NOMO-1 treated with dmso at 0.1 percent for 144 hours (cell line): ENCODE measurements at regions not wholly inside any gene's neighbourhood (a gene's known extent, or its start where the extent isn't known, plus 50 kb on each side); places are given as distances from the start of the nearest gene placed in this dataset.

ENCODE experiments used
- DNase-seq: peaks from one replicate; lab custom pipeline; 2025; ENCODE audit not compliant: unreplicated experiment; lab: John Stamatoyannopoulos, UW

DNA sequence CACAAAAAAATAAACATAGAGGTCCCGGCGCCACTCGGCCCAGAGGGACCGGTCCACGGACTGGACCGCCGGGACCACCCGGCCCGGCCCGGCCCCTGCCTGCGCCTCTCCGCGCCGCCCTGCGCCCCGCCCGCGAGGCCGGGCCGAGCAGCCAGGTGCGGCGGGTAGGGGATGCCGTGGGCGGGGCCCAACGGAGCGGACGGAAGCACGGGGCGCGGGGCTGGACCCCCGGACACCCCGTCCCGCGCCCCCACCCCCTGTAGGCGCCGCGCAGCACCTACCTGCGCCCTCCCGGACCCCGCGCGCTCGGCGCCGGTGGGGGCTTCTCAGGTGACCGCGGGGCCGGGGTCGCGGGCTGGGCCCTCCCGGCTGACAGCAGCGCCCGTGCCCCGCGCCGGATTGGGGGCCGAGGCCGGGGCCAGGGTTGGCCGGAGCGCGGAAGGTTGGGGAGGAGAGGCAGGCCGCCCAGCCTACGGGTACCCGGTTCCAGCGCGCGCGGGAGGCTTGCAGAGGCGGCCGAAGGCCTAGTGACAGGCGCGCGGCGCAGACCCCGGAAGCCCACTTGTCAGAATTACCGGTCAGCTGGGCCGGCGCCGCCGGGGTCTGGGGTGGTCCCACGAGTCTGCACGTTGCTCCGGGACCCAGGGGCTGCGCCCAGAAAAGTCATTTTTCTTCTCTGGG lies 351.9 kb upstream of the CAMK1G start:
- DNase-seq: no peak

DNA sequence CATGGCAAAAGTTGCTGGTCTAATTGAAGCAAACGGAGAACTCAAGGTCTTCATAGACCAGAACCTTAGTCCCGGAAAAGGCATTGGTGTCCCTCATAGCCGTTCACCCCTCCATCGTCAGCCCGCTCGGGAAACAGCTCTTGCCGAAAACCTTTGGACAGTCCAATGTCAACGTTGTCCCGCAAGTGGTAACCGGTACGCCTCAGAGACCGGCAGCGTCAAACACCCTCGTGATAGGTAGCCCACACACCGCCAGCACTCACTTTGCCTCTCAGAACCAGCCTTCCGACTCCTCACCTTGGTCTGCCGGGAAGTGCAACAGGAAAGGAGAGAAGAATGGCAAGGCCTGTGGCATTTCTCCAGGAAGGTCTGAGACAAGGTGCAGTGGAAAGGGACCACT lies 351.3 kb upstream of the CAMK1G start:
- no peak for DNase-seq

DNA sequence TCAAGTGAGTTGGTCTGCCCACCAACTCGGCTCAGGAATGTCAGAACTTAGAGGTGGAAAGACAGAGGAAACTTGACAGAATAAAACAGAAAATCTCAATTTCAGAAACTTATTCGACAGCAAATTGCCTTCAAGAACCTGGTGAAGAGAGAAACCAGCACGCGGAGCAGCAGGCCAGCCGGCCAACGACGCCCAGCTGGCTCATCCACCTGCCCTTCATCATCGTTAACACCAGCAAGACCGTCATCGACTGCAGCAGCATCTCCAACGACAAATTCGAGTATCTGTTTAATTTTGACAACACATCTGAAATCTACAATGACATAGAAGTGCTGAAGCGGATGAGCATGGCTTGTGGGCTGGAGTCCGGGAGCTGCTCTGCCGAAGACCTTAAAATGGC lies 350.8 kb upstream of the CAMK1G start:
- no peak for DNase-seq

DNA sequence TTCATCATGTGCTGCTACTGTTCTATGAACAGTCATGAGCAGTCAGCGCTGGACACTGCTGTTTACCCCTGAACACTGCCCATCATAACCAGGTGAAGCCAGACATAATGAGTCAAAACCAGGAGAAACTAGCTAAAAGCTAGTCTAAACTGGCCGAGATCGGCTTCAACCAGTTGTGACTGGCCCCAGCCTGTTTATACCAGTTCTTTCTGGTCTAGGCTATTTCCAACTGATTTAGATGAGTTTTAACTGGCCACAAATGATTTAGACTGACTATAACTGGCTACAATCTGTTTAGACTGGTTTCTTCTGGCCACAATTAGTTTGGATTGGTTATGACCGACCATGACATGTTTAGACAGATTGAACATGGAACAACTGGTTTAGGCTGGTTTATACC lies 348.3 kb upstream of the CAMK1G start:
- DNase-seq: no peak

DNA sequence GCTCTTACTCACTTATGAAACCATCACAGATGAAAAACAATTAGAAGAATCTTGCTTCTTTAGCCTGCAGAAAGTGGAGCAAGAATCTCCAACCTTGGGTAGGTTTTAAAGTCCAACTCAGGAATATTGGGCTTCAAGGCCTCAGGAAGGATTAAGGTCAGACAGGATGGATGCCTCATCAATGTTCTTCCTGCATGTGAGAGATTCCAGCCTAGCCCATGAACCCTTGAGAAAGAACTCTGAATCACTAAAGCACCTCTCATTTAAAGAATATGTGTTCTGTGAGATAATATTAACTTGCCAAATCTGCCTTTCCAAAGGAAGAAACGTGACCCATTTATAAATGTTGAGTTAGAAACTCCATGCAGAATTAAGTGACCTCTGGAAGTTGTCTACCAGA lies 345.2 kb upstream of the CAMK1G start:
- no peak for DNase-seq

DNA sequence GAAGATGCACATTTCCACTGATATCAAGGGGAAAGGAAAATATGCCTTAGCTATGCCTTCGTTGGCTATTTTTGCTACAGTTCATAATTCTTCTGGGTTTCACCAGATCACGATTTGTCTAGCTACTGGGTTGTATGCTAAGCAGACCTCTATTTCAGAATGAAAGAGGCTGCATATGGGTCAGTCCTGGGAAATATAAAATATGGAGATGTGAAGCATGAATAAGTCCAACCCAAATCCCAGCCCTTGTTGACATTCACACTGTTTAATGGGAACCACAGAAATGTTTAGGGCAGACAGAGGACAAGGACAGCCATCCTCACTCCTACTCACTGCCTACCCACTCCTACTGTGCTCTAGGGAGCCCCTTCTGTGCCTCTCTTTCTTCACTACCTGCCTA lies 343.2 kb upstream of the CAMK1G start:
- DNase-seq: no peak

DNA sequence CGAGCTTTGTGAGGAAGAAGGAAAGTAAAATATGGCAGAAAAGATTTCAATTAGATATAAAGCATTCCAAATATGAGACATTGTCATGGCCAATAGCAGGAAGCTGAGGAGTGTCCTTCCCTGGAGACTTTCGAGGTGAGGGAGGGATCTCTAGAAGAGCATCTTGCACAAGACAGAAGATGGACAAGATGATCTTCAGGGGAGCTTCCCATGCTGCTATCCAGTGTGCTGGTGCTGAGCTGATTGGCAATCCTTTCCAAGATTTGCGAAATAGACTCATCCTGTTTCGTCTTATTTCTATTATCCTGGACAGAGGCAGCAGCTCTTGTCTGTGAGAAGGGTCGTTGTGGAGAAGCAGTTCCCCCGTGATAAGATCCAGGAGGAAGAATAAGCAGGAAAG lies 342.0 kb upstream of the CAMK1G start:
- no peak for DNase-seq

DNA sequence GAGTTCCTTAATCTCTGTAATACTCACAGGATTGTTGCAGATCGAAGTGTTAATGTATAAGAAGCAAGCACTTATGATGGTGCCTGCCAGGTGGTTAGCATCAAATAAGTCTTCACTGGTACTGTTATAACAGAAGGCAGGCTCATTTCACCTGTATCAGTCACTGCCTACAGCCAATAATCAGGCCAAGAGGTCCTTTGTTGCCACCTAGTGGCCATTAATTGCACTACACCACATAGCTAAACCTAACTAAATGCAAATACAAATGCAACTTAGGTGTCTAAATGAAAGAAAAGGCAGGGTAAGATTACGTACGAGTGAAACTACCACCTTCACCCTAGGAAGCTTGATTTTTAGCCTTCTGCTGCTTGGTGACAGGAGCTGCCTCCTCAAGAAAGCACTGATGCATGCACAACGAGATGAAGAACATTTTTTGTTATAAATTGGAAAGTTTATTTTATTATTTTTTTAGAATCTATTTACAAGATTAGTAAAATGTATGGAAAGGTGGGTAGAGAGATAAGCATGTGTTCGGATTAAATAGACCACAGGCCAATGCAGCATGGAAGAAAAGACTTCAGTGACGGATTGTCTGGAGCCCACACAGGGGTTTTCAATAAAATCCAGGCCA lies 334.8 kb upstream of the CAMK1G start:
- DNase-seq: no peak

DNA sequence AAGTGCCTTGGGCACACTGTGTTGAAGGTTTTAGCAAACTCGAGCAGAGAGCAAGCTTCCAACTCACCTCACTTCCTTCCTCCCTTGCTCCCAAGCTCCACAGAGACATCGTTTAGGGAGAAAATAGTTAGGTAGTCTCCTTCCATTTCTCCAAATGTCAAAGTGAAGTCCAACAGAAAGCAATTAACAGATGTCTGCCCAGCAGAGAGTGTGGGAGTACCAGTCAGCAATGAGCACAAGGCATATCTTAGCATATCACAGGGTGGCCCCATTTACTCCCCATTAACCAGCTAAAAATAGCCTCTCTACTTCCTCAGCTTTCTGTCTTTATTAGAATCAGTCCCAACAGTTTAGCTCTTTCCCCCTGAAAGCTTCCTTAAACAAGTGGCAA lies 334.2 kb upstream of the CAMK1G start:
- no peak for DNase-seq

DNA sequence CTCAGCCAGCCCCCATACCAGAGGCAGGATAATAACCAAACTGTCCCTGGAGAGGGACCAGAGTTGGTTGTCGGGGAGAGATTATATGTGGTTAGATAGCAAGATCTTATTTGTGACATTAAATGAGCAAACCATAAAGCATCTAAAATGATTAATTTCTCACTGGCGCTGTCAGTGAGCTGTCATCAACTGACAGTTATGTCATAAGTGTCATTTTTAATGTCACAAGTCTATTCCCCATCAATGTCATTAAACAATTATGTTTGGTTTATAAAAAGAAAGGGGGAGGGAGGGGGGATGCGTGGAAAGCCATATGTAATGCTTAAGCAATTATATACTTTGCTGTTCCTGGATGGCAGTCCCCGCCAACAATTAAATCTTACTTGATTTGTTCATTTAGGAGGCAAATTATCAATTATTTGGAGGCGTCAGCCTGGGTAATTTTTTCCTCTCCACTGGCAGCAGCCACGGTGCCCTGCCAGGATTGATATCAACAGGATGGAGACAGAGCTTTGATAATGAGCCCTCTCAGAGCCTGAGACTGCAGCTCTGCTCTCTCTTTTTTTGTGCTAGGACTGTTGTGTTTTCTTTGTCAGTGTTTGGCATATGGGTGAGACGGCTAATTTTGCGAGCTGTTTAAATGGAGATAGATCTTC lies 333.6 kb upstream of the CAMK1G start:
- no peak for DNase-seq

DNA sequence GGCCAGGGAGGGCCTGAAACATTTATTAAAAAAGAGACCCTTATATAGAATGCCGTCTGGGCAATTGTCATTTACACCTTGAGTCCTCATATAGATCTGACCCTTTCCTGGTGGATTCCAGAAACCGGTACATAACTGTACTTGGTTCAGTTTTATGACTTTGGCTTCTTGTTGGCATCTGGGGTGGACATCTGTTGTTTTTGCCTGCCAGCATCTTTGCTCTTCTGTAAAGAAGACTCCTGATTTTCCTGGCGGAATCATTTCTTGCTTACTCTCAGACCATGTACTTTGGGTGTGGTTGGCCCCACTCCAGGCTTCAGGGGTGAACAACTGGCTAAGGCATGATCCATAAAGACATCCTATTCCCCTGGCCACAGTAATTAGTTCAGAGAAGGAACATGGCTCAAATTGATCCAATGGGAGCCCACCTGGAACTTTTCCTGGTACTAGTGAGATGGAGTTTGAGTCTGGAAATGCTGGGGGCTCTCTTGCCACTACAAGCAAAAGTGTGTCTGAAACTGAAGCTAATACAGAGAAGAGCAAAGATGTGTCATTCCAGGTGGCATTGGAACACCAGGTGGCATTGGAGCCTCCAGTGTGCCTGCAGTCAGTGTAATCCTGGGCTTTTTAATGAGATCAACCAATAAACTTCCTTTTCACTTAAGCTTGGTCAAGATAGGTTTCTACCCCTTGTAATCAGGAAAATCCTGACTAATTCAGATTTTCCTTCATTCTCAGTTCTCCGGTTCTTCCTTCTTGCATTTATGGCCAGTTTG lies 332.5 kb upstream of the CAMK1G start:
- DNase-seq: no peak

DNA sequence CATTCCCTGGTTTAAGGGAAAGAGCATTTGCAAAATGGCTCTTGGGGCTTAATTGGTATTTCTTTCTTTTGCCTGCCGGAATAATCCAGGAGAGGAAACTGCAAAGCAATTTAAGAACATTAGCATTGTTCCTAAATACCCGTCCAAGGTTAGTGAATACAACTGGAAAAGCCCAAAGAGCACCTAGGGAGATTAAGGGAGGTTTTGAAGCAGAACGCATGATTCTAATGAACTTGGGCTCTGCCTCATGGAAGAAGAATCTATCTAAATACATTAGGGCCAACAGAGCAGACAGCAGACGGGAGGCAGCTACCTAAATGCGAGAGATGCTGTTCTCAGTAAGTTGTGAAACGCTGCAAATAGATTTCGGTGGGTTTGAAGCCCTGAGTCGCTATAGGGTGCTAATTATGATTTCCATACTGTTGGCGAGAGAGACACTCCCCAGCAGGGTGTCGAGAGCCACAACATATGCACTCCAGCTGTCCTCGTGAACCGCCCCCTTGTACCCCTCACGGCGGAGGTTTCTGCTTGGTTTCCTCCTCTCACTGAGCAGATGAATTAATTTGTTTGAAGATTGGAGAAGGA lies 326.7 kb upstream of the CAMK1G start:
- no peak for DNase-seq

DNA sequence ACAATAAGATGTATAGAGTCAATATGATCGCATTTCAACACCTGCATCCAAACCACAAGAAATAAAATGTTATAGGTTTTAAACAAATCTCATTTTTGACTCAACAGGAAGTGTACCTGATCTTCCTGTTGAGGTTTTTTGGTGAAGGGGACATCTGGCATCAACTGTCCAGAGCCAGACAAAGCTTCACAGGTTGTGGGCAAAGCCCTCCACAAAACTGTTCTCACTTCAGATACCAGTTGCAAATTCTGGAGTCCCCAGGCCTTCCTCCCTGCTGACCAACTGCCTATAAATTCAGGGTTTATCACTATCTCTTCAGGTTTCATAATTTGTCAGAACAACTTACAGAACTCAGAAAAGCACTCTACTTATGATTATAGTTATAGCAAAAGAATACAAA lies 326.1 kb upstream of the CAMK1G start:
- DNase-seq: no peak

DNA sequence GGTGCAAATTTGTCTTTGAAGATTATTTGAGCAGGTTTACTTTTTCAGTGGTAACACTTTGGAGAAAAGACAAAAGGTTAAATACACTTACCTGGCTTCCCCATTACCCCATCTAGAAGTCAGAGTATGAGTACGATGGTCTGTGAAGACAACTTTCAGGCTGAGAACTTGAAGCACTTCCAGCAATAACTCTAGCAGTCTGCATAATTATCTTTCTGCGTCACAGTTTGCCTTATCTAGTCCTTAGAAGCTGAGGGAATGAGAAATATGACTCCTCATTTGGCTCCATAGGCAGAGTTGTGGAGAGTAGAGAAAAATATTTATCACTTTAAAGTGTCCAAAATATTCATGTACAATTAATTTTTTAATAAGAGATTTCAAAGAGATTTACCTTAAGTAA lies 323.4 kb upstream of the CAMK1G start:
- DNase-seq: no peak

DNA sequence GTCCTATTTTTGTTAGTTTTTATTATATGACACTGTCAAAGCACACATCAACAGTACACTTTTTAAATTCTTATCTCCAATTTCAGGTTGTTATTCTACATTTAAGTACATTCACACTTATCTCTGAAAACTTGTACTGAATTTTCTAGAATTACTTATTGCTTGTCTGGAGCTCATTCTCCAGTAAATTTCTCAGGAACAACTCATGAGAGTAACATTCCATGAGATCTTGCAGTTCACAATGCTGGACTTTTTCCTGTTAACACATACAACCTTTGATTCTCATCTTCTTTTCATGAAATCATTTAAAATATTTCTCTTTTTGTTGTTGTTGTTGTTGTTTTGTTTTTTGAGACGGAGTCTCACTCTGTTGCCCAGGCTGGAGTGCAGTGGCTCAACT lies 320.9 kb upstream of the CAMK1G start:
- no peak for DNase-seq

DNA sequence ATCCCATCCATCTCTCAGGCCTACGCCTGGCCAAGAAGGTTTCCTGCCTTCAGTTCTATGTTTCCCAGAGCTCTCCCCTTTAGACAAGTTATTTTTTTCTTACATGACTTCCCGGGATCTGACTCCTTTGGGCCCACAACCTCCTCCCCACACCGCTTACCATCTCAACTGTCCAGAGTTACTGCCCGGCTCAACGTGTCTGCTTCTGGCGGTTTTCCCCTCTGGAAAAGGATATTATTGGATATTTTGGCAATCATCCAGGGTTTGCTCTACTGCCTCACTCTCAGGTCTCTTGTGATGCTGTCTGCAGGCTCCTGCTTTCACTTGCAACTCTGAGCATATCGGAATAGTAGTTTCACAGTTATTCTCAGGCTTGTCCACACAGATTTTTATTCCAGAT lies 318.2 kb upstream of the CAMK1G start:
- no peak for DNase-seq

DNA sequence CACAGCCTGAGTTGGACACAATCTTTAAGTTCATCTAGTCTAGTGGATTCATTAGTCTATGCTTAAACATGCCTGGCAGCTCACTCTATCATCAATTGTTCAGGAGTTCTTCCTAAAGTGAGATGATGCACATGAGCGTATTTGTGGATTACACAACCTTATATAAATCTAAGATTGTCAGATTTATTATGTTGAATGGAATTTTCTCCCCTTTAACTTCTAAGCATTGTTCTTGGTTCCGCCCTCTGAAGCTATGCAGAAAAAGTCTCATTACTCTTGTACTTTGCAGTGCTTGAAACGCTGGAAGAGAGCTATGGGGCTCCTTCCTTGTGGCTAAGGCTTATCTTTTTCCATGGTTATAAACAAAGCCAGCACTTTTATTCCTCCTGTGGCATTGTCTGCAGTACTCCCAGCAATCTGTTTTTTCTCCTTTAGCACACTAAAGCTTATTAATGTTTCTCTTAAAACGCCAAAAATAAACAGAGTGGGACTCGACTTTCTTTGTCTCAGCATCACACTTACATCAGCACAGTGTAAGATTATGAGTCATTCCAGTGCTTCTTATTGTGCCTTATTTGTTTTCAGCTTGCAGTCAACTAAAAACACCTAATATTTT lies 316.8 kb upstream of the CAMK1G start:
- DNase-seq: no peak

DNA sequence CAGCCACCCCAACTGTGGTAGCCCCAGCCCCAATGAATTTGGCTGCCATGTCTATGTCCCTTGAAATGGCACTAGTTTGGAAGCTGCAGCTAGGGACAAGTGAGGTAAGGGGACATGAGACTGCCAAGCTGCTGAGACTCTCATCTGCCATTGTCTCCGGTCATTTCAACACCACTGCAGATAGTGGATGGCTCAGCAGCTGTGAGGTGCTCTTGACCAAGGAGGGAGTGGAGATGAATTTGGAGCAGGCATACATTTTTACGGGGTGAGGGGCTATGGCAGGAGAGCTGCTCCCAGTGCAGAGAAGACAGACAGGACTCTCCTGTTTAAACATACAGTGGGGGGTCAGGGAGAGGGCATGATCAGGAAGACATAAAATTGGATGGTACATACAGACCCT lies 315.5 kb upstream of the CAMK1G start:
- DNase-seq: no peak

DNA sequence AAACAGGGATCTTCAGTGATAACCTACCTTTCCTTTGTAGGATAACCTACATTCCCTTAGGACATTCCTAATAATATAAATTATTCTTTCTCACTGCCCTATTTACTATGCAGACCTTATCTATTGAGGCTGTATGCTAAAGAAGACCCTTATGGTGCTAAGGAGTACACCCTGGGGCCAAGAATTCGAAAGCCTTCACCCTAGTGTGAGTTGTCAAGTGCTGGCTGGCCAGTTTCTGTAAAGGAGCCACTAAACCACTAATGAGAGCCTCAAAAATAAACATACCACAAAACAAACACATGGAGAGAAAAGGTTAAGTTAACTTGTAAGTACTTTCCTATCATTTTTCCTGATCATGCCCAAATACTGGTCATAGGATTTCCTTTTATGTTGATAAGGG lies 315.0 kb upstream of the CAMK1G start:
- DNase-seq: no peak

DNA sequence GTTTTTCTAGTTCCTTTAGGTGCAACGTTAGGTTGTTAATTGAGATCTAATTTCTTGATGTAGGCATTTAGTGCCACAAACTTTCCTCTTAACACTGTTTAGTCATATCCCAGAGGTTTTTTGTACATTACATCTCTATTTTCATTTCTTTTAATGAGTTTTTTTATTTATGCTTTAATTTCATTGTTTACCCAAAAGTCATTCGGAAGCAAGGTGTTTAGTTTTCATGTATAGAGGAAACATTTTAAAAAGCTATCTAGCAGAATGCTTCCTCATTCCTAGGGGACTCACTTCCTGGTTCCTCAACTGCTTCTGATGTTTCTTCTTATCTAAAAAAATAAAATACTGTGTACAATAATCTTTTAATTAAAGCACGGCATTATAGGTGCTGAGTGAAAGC lies 307.2 kb upstream of the CAMK1G start:
- no peak for DNase-seq

DNA sequence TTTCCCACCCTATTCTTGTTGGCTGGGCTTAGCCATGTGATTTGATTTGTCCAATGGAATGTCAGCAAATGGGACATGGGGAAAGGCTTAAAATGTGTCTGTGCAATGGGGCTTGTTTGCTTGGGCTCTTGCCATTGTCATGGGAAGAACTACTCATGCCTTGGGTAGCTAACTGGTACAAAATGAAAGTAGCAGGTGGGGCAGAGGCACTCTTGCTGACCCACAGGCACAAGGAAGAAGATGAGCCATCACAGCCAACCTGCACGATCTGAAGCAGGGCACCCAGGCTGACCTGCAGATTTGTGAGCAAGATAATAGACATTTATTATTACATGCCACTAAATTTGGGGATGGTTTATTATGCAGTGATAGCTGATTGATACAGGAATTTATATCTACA lies 305.9 kb upstream of the CAMK1G start:
- DNase-seq: no peak
